GM21367 (cell line): ENCODE measurements at regions not wholly inside any gene's neighbourhood (a gene's known extent, or its start where the extent isn't known, plus 50 kb on each side); places are given as distances from the start of the nearest gene placed in this dataset.

Experiments
- ATAC-seq: cut with Tn5 transposase; IDR thresholded peaks from one replicate; pipeline ENCODE4 v1.9.1; 2021; ENCODE audit not compliant: unreplicated experiment

- ATAC-seq: peak; percentile 32
These were observed 64.4 kb upstream of the TM9SF2 start for GRCh38 chr13:99436686-99437416.

- no peak for ATAC-seq
These were observed 62.2 kb upstream of the TM9SF2 start for GRCh38 chr13:99439048-99439447.

- no peak for ATAC-seq
These were observed 61.2 kb upstream of the TM9SF2 start for GRCh38 chr13:99439850-99440604.

GRCh38 chr13:99442273-99442895, 58.9 kb upstream of the TM9SF2 start:
- no peak for ATAC-seq

DNA sequence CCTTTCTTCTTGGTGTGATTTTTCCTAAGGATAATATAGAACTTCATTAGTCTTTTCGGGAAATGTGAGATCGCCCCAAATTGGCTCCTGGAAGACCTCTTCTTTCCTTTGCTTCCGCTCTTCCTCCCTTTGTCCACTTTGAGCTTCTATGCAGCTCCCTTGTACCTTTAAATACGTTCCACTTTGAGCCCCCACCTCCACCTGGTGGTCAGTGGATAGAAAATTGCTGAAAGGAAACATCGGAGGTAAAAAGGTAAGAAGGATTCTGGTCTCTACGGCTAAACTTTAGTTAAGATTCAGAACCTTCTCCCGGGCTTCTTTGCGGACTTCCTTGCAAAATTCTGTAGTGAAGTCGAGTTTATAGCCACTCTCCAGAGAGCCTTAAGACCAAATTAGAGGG, 55.0 kb upstream of the TM9SF2 start:
- ATAC-seq: no peak

- ATAC-seq: no peak
These were observed 52.7 kb upstream of the TM9SF2 start for GRCh38 chr13:99448546-99448945.

GRCh38 chr13:99450416-99450815, 50.9 kb upstream of the TM9SF2 start:
- no peak for ATAC-seq
